AML-193 (cell line): ENCODE measurements at regions not wholly inside any gene's neighbourhood (a gene's known extent, or its start where the extent isn't known, plus 50 kb on each side); places are given as distances from the start of the nearest gene placed in this dataset.

Experiments used
- DNase-seq, 2 experiments: peaks; one replicate each; lab custom pipeline; 2025; lab: John Stamatoyannopoulos, UW

DNA sequence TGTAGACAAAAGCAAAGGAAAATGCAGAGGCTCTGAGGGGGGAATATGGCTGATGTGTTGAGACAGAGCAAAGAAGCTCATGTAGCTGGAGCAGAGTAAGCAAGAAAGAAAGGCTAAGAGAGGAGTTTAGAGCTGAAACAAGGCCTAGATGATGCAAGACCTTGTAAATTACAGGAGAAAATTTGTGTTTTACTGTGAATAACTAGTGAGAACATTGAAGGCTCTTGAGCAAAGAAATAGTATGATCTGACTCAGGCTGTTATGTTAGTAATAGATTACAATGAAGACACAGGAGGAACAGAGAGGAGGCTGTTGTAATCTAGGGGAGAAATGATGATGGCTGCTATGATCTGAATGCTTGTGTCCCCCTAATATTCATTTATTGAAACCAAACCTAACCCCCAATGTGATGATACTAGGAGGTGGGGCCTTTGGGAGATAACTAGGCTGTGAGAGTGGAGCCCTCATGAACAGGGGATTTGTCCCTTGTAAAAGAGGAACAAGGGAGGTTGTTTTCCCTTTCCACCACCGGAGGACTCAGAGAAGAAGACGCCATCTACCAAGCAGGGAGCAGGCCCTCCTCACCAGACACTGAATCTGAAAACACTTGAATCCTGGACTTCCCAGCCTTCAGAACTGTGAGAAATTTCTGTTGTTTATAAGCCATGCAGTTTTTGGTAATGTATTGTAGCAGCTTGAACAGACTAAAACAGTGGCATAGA is 394.9 kb downstream of the HTR7 start:
- DNase-seq = no peak

DNA sequence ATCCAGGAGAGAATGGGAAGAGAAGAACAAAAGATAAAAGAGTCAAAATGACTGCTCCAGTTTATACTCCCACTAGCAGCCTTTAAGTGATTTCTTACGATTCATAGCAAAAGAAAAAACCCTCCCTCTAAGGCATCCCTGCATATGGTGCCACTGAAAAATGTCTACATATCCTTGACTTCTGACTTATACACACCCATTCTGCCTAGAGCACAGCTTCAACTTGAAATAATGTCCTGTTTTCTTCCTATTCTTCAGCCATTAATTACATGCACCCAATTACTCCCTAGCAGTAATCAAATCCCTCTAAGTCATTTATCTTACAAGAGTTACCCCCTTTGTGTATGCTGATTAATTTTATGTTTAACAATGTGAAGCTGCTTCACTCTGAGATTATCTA is 393.5 kb downstream of the HTR7 start:
- no peak for DNase-seq

DNA sequence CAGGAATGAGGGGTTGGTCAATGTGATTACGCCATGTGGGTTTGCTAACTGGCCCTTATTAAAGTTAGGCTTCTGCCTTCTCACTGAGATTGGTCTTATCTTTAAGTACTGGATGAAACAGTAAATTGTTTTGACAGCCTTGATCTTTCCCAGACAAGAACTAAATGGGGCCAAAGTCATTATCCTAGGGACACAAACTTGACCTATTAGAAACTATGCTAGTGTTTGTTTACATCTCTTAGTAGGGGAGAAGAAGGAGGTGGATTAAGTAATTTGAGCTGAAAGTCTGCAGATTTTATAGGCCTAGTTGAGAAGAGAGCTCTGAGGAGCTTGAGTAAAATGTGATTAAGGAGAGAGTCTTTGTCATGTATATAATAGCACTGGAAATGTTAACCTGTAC is 386.9 kb downstream of the HTR7 start:
- no peak for DNase-seq

DNA sequence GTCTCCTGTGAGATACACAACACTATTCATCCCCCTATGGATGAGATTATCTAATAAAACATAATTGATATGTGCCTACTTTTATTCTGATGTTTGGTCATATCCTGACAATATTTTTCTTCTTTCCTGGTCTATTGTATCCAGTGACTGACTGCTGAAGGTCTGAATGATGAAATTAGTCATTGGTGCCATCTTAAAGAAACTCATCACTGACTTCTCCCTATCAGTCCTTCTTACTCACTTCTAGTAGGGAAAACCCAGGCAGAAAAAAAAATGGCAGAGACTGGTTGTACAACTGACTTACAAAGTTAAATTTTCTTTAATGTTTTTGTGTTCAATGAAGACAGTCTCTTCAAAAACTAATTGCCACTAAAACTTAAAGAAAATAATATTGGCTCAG is 377.4 kb downstream of the HTR7 start:
- DNase-seq = no peak

DNA sequence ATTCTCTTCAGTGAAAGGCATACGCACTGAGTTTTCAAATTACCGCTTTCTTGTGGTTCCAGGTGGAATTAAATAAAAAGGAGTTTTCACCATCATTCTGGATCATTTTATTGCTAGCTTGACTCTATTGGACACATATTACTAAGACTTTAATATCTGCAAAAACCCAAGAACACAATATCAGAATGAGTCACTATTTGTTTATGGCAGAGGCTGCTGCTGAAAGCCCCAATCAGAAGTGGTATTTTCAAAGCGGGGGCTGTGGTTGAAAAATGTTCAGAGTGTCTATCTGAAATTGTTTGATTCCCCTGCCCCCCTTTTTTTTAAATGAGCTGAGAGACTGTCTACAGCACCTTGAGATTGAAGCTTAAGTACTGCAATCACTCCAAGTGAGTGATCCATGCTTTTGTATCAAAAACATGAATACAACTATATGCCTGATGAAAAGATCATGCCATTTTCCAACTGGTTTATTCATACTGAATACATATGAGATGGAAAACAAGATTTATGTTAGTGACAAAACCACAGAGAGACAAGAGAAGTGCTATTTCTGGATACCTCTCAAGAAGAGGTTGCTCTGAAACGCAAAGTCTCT is 376.4 kb downstream of the HTR7 start:
- DNase-seq = no peak

DNA sequence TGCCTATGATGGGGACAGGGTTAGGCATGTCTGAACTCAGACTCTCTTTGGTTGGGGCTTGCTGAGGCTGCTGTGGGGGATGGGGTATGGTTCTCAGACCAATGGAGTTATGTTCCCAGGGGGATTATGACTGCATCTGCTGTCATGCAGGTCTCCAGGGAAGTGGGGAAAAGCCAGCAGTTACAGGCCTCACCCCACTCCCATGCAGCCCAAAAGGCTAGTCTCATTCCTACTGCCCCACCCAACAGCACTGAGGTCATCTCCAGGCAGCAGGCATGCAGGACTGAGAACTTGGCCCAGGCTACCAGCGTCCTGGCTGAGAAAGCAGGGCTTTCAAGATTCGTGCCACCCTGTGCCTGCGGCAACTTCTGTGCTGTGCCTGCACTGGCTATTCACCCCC is 373.3 kb downstream of the HTR7 start:
- DNase-seq = no peak

DNA sequence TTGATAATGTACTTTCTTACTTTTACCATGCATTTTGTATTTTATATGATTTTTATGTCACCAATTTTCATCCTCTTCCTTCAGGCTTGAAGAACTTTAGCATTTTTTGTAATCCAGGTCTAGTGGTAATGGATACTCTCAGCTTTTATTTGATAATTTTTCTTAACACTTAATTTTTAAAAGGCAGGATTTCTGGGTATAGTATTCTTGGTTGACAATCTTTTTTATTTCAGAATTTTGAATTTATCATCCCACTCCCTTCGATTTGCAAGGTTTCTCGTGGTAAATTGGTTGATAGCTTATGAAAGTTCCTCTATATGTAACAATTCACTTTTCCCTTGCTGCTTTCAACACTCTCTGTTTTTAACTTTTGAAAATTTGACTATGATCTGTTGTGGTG is 363.7 kb downstream of the HTR7 start:
- no peak for DNase-seq

DNA sequence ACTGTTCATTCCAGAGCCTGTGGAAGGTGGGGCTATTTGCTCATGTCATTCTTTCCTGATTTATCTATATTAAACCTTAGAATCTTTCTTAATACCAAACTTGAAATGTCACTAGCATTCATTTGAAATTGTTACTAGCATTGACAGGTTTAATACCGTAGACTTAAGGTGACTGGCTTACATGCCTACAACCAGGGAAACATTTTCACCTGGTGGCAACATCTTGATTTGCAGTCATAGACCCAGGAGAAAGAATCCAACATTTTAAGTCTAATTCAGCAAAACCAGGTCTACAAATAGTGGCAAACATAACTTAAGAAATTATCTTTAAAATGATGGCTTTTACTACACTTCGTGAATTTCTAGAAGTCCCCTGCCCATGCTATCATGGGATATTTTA is 353.7 kb downstream of the HTR7 start:
- DNase-seq = no peak

DNA sequence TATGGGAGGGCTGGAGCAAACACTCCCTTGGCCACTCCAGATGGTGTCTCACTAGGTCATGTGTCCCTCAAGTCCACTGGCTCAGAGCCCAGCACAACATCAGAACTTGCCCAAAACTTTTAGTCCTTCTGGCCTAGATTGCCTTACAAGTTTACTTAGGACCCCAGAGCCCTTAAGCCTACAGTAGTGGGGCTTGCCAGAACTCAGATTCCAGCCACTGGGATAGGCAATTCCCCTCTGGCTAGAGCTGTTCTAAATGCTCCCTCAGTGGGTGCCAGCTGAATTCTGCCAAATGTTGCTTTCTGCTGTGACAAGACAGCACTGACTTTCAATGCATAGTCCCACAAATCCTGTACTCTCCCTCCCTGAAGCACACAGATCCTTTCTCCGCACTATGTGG is 331.1 kb downstream of the HTR7 start:
- DNase-seq = no peak

DNA sequence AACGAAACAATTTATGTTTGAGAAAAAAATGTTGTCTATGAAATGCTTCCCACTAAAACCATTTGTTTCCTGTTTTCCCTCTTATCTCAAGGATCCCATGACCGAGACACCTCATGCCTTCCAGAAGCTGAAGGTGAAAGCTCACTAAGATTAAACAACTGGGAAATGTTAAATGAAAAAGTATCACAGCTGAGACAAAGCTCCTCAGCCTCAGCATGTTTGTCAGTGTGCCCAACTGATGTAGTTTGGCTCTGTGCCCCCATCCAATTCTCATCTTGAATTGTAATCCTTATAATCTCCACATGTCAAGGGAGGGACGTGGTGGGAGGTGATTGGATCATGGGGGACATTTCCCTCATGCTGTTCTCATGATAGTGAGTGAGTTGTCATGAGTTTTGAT is 327.3 kb downstream of the HTR7 start:
- no peak for DNase-seq

DNA sequence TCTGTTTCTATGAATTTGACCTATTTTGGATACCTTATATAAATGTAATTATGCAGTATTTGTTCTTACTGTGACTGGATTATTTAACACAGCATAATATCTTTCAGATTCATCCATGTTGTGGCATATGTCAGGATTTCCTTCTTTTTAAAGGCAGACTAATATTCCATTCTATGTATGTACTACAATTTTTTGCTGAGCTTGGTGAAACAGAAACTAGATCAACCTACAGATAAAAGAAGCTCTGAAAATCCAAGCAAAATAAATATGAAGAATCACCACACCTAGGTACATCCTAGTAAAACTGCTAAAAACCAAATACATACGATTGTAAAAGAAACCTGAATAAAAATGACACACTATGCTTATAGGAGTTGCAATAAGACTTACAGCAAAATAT is 300.5 kb downstream of the HTR7 start:
- DNase-seq = no peak

DNA sequence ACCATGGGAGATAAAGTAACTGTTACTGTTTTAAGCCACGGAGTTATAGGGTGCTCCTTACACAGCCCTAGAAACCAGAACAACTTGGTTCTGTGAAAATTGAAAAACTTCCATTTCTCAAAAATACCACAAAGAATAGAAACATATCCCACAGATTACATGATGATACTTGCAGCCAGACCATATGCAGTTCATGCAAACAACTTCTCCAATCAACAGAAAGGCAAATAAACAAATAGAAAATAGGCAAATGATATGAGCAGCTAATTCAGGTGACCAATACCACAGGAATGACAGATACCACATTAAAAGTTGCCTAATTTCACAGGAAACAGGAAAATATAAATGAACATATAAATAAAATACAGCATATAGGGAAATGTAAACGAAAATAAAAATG is 297.5 kb downstream of the HTR7 start:
- no peak for DNase-seq

DNA sequence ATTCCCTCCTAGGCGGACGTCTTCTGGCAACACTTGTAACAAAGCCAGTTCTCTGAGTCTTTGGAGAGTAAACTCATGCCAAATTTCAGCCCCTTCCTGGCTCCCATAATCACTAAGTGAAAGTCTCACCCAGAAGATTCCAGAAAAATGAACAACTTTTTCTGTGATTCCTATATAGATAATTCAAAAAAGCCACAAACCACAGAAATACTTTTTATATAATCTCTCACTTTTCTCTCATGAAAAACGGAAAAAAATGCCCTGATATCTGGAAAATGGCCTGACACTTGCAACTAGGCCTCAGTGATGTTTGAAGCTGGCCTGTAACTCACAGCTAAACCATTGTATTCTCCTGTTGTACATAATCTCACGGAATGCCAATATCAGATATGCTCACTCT is 296.2 kb downstream of the HTR7 start:
- DNase-seq = no peak

DNA sequence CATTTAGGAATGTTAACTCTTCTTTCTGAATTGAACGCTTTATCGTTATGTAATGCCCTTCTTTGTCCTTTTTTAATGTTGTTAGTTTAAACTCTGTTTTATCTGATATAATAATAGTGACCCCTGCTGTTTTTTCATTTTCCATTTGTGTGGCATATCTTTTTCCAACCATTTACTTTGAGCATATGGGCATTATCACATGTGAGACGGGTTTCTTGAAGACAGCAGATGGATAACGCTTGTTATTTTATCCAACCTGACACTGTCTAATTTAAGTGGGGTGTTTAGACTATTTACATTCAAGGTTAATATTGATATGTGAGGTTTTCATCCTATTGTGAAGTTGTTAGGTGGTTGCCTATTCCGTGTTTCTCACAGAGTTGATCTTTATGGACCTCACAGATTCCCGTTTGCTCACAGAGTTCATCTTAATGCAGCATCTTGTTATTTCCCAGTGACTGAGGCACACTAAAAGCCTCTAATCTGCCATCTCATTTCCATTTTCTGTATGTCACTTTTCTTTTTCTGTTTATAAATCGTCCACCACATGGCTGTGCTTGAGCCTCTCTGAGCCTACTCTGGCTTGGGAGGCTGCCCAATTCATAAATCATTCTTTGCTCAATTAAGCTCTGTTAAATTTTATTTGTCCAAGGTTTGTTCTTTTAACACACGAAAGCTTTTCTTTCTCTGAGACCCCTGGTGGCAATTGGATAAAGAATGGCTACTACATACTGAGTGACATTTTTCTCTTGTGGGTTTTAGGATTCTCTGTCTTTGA is 286.2 kb downstream of the HTR7 start:
- no peak for DNase-seq

DNA sequence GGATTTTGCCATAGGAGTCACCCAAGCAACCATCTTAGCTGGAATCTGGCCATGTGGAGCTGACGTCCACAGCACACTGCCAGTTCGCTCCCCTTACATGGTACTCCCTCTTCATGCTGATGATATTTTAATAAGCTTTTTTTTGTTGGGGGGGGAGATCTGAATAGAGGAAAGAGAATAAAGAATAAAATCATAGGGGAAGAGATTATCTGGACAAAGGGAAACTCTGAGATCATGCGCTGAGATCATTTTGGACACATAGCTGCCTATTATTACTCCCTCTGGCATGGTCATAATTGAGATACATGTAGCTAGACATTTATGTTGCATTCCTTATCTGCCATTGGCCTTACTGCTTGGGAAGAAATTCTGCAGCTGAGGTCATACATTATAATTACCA is 282.7 kb downstream of the HTR7 start:
- no peak for DNase-seq

DNA sequence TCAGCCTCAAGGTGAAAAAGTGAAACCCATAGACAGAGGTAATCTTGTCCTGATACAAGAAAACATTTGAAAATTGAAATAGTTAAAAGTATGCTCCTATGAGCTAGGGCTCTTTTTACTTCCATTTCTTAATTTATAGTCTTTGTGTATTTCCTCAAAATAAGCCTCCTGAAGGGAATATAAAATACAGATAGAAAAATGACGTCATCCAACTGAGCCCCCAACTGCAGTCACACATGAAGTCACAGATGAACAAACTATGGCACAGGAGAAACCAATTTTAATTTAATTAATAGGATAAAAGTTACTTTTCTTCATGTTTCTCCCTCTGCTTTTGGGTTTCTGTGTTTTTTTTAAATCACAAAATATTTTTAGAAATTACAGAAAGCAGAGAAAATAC is 280.3 kb downstream of the HTR7 start:
- DNase-seq = no peak

DNA sequence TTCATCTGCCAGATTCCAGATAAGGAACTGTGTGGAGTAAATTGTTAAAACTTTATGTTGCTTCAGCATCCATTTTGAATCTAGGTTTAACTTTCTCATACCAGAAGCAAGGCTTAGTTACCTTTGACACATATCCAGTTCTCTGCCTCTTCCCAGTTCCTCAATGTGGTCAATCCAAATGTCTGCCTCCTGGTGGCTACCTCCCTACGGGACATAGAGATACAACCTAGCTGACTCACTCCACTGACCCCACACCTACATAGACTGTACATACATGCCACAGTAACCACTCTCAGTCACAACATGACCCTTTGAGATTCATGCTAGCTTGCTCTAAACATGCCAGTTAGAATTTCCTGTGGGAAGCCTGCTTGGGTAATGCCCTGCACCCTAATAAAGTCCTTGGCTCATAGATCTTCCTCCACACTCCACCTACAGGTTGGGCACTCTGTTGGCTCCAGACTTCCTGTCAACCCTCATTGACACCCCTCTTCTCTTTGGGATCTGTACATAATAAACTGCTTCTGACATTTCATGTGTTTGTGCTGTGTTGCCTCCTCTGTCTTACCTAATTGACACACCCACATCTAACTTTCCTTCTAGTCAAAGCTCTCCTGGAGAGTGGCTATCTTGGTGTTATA is 278.1 kb downstream of the HTR7 start:
- DNase-seq = no peak

DNA sequence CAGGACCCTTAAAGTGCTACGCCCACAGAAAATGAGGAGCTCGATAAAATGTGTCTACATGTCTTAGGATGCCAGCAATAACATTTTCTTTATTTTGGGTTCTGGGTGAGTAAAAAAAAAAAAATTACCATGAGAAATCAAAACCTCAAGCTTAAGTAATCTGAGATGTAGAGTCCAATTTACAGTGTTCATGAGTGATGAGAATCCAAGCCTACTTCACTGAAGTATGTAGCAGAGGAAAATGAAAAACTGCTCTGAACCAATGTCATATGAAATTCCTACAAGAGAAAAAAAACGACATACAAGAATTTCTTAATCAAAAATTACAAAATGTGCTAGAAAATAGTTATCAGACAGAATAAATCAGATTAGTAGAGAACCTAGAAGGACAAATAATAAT is 274.4 kb downstream of the HTR7 start:
- DNase-seq = no peak

DNA sequence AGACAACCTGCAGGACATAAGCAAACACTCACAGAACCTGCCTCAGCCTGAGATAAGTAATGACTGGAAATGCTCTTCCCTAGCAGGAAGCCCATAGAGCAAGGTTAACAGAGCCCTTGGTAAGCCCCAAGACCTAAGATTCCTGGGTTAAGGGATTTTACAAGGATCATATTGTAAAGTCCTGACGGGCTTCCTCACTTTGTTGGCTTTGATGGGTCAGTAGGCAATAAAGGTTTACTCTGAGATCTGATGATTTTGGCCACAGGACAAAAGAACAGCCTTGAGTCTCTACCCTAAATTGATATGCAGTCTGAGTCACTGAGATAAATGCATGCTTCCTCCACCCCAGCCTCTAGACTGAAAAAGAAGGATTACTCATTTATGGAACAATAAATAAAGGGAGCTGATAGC is 270.8 kb downstream of the HTR7 start:
- no peak for DNase-seq

DNA sequence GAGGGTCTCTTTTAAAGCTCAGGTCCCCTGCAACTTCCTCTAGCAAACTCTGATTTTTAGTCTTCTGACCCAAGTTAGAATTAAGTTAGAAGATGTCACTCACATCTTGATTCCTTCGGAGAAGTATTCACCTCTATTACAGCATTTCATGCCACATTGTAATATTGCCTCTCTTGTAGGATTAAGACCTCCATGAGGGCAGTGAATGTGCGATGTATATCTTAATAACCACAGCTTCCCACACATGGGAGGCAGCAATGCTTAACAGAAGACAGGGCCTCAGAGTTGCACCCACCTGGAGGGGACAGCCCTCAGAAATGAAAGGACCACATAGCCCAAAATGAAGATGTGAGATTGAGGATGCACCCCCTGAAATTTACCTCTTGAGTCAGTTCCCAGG is 270.3 kb downstream of the HTR7 start:
- DNase-seq = no peak

DNA sequence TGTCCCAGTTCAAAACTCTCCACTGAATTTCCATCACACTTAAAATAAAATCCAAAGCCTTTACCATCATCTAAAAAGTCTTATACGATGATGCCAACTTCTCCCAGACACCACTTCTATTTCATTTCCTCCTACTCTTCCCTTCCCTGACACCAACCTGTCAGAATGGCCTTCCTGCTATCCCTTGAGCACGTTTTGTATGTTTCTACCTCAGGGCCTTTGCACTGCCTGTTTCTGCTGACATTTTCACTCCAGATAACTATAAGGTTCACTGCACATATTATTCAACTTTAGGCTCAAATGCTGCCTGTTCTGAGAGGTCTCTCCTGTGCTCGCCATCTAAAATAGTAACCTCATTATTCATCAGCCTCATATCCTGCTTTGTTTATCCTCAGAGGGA is 269.6 kb downstream of the HTR7 start:
- no peak for DNase-seq

DNA sequence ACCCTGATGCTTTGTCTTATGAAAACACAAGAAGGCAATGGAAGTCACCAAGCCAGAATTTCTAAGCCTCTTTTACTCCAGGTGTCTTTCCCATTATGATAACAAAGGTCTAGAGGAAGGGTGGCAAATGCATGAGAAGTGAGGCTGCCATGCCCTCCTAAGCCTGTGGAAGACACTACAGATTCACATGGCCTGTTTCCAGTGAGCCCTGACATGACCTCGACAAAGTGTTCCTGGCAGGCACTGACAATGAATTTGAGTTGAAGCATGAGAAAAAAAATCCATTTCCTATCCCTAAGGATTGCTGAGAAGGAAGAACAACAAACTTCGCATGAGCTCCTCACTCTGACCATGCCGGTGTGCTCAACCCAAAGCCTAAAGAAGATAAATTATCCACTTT is 268.0 kb downstream of the HTR7 start:
- DNase-seq = no peak

DNA sequence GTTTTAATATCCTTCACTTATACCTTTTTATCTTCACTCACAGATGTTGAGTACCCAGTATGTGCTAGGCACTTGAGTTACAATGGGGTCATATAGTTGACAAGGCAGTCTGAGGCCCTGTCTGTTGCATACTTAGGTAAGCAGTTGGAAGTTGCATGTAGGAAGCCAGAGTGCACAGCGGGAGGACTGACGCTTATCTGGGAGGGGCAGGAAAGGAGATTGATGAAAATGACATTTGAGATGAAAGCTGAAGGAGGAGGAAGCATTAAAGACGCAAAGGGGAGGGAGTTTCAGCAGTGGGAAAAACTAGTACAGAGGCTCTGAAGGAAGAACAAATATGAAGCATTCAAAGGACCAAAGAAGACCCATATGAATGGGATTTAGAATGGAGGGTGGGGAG is 266.2 kb downstream of the HTR7 start:
- DNase-seq = no peak
